ENCODE measurements at regions not wholly inside any gene's neighbourhood (a gene's known extent, or its start where the extent isn't known, plus 50 kb on each side); places are given as distances from the start of the nearest gene placed in this dataset.
"Not testable (repeated sequence)": the region's sequence is repeated elsewhere in the genome, so short reads cannot be mapped to it uniquely, and the experiment has no call there.

- intact Hi-C loops (cut with DNase I): no loop called here
- 40 to 57% methylated on average over 3 of the region's 3 CpGs for WGBS, 2 donors
- Histone ChIP-seq H3K4me3 (no peak overlapping the region), H3K27ac (no peak overlapping the region), H3K27me3 (no peaks in the 10 kb centered on the region), H3K36me3 (no peaks in the 10 kb centered on the region), H3K9me3 (peaks cover 0 to 17% (median 0%) of the 10 kb centered on the region in 11 donors), H3K4me1 (no peaks in the 10 kb centered on the region)
- DNase-seq: no peak
- ATAC-seq: no peak
- no peak for TF ChIP-seq CTCF (IDR thresholded peaks at IDR 0.05)
Observed at GRCh38 chr9:25119041-25119440, 559.2 kb downstream of the TUSC1 start.

- intact Hi-C loops (cut with DNase I): no loop called here
- no peaks in the 10 kb centered on the region for H3K4me1 ChIP-seq
- H3K27me3 ChIP-seq: no peaks in the 10 kb centered on the region
- peaks cover 0 to 8% (median 0%) of the 10 kb centered on the region in 11 donors for H3K9me3 ChIP-seq
- no peaks in the 10 kb centered on the region for H3K36me3 ChIP-seq
- DNase-seq (no peak), ATAC-seq (no peak)
- no peak for TF ChIP-seq CTCF (IDR thresholded peaks at IDR 0.05)
- no peak overlapping the region for H3K4me3 ChIP-seq
- no peak overlapping the region for H3K27ac ChIP-seq
Observed at GRCh38 chr9:25117791-25118190, 560.5 kb downstream of the TUSC1 start.

- ATAC-seq; H3K27me3 ChIP-seq; H3K36me3 ChIP-seq; DNase-seq; H3K4me3 ChIP-seq; intact Hi-C loops (cut with DNase I); H3K27ac ChIP-seq; H3K4me1 ChIP-seq: not testable (repeated sequence)
- 88 to 92% methylated on average over 8 of the region's 8 CpGs for WGBS, 2 donors
- H3K9me3 ChIP-seq: peaks cover 0 to 32% (median 0%) of the 10 kb centered on the region in 11 donors
Observed at GRCh38 chr9:25102204-25102603, 556.5 kb upstream of the IZUMO3 start.

- no peak overlapping the region for H3K27ac ChIP-seq
- DNase-seq (no peak), ATAC-seq (no peak)
- 75 to 78% methylated on average over 3 of the region's 3 CpGs for WGBS, 2 donors
- H3K27me3 ChIP-seq: no peaks in the 10 kb centered on the region
- intact Hi-C loops (cut with DNase I): no loop called here
- H3K36me3 ChIP-seq: no peaks in the 10 kb centered on the region
- peaks cover 0 to 4% (median 0%) of the 10 kb centered on the region in 11 donors for H3K9me3 ChIP-seq
- no peak for TF ChIP-seq CTCF (IDR thresholded peaks at IDR 0.05)
- H3K4me1 ChIP-seq: no peaks in the 10 kb centered on the region
- H3K4me3 ChIP-seq: no peak overlapping the region
Observed at GRCh38 chr9:25094518-25094917, 548.8 kb upstream of the IZUMO3 start.

GRCh38 chr9:25078202-25078601 is 532.5 kb upstream of the IZUMO3 start:
- Histone ChIP-seq H3K36me3 (no peaks in the 10 kb centered on the region), H3K9me3 (peaks cover 0 to 25% (median 0%) of the 10 kb centered on the region in 11 donors), H3K27ac (no peak overlapping the region), H3K4me3 (no peak overlapping the region), H3K27me3 (no peaks in the 10 kb centered on the region), H3K4me1 (no peaks in the 10 kb centered on the region)
- intact Hi-C loops (cut with DNase I): no loop called here
- ATAC-seq (no peak), DNase-seq (no peak)
- TF ChIP-seq CTCF (IDR thresholded peaks at IDR 0.05): no peak
- 59 to 75% methylated on average over 3 of the region's 3 CpGs for WGBS, 2 donors

Measured in heart right ventricle (tissue), 16 donors.